GM21786 (cell line): ENCODE measurements at regions not wholly inside any gene's neighbourhood (a gene's known extent, or its start where the extent isn't known, plus 50 kb on each side); places are given as distances from the start of the nearest gene placed in this dataset.

Experiments used
- ATAC-seq: cut with Tn5 transposase; IDR thresholded peaks from one replicate; pipeline ENCODE4 v1.9.1; 2021; ENCODE audit not compliant: unreplicated experiment

DNA sequence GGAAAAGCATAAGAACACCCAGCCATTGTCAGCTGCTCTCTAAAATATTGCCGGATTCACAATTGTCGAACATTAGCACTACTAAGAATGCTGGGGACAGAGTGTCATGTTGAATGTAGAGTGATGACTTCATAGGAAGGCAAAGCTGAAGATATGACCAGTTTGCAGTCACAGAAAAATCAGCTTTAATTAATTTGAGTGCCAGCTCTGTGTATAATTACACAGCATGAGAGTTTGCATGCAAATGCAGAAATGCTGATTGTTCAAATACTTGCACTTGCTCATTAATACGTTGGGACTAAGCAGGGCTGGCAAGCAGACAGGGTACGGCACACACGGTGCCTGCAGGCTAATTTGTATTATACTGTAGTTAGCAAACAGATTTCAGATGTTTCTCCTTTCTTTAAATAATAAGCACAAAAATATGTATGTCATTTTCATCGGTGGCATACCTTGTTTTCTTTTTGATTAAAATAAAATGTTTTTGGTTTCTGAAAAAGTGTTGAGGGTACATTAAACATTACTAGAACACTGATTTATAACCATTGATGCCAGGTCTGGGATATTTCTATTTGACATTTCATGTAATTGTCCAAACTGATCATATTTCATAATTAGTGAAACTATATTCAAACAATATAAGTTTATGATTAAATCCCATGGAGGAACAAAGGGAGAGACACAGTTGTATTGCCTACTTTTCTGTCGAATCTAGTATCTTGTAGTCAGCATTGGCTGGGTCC is 99.8 kb upstream of the ADGRL2 start:
- no peak for ATAC-seq

- ATAC-seq: no peak
These were observed 101.5 kb upstream of the ADGRL2 start for GRCh38 chr1:81699234-81699633.

DNA sequence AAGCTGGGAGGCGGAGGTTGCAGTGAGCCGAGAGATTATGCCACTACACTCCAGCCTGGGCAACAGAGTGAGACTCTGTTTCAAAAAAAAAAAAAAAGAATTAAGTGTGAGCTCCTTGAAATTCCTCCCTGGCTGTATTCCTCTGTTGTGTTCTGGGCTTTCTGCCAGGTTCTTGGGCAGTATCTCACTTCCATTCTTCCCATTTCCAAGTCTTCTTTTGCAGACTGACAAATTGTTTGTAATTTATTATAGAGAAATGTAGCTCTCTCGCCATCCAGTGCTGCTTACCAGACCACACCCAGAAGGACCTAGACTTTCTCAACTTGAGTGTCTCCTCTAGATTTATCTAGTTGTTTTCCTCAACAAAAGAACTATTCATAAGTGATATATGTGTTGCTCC is 105.0 kb upstream of the ADGRL2 start:
- ATAC-seq: no peak

- no peak for ATAC-seq
These were observed 107.4 kb upstream of the ADGRL2 start for GRCh38 chr1:81693316-81693715.

DNA sequence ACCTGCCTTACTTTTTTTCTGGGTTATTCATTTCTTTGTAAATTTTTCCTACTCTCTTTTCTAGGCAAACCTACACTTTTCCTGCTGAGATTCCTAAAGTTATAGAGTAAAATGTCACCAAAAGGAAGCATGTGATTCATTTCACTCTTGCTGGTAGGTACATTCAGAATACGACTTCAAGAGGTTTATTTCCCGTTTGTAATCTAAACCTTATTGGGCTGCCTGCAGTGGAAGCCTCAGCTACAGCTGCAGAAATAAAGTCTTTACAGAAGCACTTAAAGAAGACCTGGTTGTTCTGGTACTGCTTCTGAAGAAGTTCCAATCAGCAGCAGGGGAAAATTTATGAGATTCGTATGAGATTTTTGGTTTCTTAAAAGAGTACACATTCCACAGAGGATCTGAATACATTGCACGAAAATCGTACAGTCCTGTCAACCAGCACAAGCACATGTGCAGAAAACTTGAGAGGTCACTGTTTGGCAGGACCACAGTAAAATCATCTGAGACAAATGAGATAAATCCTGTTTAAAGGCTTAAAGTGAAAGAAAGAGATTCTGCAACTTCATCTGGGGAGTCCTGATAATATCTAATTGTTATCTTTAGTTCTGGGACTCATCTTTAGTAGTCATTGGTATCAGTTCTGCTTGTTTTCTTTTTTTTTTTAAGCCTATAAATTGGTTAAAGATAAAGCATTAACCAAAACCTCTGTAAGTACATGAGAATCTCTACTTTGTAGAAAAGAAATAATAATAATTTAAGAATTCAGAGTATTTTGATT is 109.9 kb upstream of the ADGRL2 start:
- no peak for ATAC-seq

DNA sequence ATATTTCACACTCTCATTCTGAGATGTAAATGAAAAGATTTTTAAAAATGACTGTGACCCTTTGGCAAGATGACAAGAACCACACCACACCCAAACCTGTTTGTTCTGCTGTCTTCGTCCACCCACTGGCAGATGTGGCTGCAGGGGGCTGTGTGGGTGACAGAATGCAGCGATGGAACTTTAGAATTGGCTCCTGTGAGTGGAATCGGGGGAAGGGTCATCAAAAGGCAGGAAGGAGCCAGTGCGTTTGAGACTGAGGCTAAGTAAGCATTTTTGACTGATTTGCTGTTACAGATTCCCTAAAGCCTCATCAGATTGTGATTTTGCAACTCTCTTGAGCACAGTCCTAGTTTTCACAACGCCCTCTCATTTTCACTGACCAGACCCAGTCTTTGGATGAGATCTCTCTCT is 111.2 kb upstream of the ADGRL2 start:
- ATAC-seq: no peak

GRCh38 chr1:81682490-81682889 is 118.2 kb upstream of the ADGRL2 start:
- no peak for ATAC-seq

DNA sequence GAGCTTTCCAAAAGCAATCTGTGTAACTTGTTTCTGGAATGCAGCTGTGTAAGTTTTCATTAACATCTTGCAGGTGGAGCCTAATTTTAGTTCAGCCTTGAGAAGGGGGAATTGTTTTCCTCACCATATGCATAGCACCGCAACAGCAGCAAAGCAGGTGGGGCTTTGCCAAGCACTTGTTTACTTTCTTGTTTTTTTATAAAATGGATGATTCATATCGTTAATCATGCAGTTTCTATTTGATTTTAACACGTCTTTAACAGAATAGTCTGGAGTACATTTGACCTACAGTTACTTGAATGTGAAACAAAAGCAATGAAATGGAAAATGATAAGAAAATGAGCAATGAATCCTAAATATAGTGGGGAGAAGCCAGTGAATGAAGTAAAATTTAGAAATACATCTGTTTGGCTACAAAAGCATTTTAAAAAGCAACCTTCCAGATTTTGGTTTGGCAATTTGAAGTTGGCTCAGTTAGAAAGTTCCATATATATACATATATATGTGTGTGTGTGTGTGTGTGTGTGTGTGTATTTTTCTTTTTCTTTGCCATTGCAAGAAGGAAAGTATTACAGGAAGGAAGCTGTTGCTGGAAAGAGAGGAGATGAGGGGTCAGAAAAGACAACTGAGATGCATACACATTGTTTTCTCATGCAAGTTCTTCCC is 119.0 kb upstream of the ADGRL2 start:
- ATAC-seq: no peak

DNA sequence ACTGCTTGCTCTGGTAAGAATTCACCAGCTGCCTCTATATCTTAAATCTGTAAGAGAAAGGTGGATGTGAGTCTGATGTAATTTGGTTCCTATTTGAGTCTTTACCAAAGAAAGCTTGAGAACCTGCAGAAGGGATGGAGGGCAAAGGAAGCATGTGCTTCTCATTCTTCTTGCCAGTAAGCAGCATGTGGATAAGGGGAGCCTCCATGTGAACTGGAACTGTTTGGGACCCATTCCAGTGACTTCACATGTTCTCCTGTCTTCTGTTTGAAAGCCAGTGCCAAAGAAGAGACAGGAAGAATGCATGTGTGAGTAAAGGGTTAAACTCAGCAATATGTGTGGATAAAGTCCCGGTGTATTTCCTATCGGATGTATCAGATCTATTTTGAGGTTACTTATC is 119.6 kb upstream of the ADGRL2 start:
- no peak for ATAC-seq

- no peak for ATAC-seq
These were observed 120.8 kb upstream of the ADGRL2 start for GRCh38 chr1:81679942-81680341.

- no peak for ATAC-seq
These were observed 122.0 kb upstream of the ADGRL2 start for GRCh38 chr1:81678779-81679178.

GRCh38 chr1:81672766-81673165 is 128.0 kb upstream of the ADGRL2 start:
- ATAC-seq: no peak

DNA sequence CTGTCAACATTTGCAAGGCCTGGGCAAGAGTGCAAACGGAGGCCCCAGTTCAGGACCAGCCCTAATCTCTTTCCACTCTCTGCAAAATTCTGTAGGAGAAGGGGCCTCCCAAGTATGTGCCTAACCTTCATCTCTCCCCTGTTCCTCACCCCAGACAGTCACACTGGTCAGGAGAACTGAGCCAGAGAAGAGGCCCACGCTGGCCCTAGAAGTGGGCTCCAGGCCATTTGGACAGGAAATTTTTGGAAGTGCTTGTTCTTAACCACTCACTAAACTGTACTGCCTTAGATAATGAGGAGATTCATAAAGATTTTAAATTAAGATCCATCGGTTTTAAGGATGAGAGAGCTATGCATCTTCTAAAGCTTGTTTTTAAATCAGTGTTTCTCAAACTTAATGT is 129.7 kb upstream of the ADGRL2 start:
- no peak for ATAC-seq

DNA sequence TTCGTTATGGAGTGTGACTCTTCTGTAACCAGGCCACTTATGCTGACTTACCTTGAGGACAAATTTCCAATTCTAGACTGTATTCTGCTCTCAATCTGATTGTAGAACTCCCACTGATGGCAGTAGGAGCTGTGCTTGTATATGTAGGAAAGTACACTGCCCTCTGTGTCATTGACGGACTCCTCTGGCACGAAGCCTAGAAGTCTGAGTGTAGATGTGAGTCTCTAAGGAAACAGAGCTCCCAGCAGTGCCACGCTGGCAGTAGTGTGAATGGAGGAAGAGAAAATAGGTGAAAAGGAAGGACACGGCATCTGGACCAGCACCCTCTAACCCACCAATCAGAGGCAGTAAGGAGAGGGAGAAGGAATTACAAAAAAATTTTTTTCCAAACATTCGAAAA is 130.4 kb upstream of the ADGRL2 start:
- ATAC-seq: no peak

- no peak for ATAC-seq
These were observed 134.1 kb upstream of the ADGRL2 start for GRCh38 chr1:81666586-81666985.

GRCh38 chr1:81664341-81664740 is 136.4 kb upstream of the ADGRL2 start:
- no peak for ATAC-seq

GRCh38 chr1:81662913-81663526 is 137.7 kb upstream of the ADGRL2 start:
- no peak for ATAC-seq

GRCh38 chr1:81660286-81660685 is 140.4 kb upstream of the ADGRL2 start:
- ATAC-seq: no peak

DNA sequence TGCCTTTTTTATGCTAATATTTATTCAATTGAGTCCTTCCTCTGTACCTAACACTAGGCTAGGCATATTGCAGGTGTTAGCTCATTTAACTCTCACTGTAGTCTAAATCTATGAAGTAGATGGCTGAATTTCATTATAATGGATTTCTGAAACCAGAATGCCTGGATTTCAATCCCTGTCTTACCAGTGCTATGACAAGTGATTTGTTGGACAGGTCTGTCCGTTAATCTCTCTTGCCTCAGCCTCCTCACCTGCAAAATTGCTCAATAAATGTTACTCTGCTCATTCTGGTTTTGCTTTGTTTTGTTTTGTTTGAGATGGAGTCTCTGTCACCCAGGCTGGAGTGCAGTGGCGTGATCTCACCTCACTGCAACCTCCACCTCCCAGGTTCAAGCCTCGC is 146.1 kb upstream of the ADGRL2 start:
- ATAC-seq: no peak

DNA sequence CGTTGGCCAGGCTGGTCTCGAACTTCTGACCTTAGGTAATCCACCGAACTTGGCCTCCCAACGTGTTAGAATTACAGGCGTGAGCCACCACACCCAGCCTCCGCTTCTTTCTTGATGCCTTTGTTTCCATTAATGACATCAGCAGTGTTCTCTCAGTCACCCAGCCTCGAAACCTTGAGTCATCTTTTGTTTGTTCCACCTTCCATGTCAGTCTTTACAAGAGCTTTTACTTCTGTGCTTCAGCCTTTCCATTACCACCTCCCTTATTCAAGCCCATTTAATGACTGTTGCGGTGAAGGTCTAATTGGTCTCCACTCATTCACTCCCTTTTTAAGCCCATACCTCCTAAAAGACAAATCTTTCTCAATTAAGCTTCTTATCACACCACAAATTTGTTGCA is 146.6 kb upstream of the ADGRL2 start:
- ATAC-seq: no peak

- ATAC-seq: no peak
These were observed 150.0 kb upstream of the ADGRL2 start for GRCh38 chr1:81650776-81651175.

GRCh38 chr1:81635816-81636215 is 164.9 kb upstream of the ADGRL2 start:
- ATAC-seq: no peak
